Glutamatergic neuron (in vitro differentiated cells): ENCODE measurements at regions not wholly inside any gene's neighbourhood (a gene's known extent, or its start where the extent isn't known, plus 50 kb on each side); places are given as distances from the start of the nearest gene placed in this dataset.

Source experiments
- DNase-seq: peaks from one replicate; pipeline ENCODE4 v3.0.0; 2022
- H3K27ac Mint-ChIP-seq: one replicate; pipeline ENCODE4 v1.8.0; 2020; ENCODE audit warnings: mild to moderate bottlenecking, mixed read lengths, inconsistent platforms; ENCODE audit not compliant: unreplicated experiment
- H3K27me3 Mint-ChIP-seq: one replicate; pipeline ENCODE4 v1.8.0; 2020; ENCODE audit warnings: mild to moderate bottlenecking, moderate library complexity, mixed read lengths, inconsistent platforms; ENCODE audit not compliant: unreplicated experiment
- H3K36me3 Mint-ChIP-seq: one replicate; pipeline ENCODE4 v1.8.0; 2020; ENCODE audit warnings: mild to moderate bottlenecking, mixed read lengths, inconsistent platforms; ENCODE audit not compliant: unreplicated experiment
- H3K4me1 Mint-ChIP-seq: one replicate; pipeline ENCODE4 v1.8.0; 2020; ENCODE audit warnings: mild to moderate bottlenecking, low read depth, mixed read lengths, inconsistent platforms; ENCODE audit not compliant: unreplicated experiment
- H3K4me3 Mint-ChIP-seq: one replicate; pipeline ENCODE4 v1.8.0; 2020; ENCODE audit warnings: mild to moderate bottlenecking, mixed read lengths, inconsistent platforms; ENCODE audit not compliant: unreplicated experiment
- H3K9me3 Mint-ChIP-seq: one replicate; pipeline ENCODE4 v1.8.0; 2020; ENCODE audit warnings: mild to moderate bottlenecking, moderate library complexity, mixed read lengths, inconsistent platforms; ENCODE audit not compliant: unreplicated experiment
- TF ChIP-seq, protein P1 (sequence below): fragments of 200-600 bp; sonication (generic); IDR thresholded peaks from one replicate; pipeline ENCODE4 v1.5.0; 2021; ENCODE audit not compliant: partially characterized antibody, unreplicated experiment

- H3K36me3 Mint-ChIP-seq = no peaks in the 10 kb centered on the region
- no peaks in the 10 kb centered on the region for H3K4me1 Mint-ChIP-seq
- no peaks in the 10 kb centered on the region for H3K27me3 Mint-ChIP-seq
- H3K9me3 Mint-ChIP-seq = peaks cover 2% of the 10 kb centered on the region
- DNase-seq = no peak
- TF ChIP-seq, protein P1, sequence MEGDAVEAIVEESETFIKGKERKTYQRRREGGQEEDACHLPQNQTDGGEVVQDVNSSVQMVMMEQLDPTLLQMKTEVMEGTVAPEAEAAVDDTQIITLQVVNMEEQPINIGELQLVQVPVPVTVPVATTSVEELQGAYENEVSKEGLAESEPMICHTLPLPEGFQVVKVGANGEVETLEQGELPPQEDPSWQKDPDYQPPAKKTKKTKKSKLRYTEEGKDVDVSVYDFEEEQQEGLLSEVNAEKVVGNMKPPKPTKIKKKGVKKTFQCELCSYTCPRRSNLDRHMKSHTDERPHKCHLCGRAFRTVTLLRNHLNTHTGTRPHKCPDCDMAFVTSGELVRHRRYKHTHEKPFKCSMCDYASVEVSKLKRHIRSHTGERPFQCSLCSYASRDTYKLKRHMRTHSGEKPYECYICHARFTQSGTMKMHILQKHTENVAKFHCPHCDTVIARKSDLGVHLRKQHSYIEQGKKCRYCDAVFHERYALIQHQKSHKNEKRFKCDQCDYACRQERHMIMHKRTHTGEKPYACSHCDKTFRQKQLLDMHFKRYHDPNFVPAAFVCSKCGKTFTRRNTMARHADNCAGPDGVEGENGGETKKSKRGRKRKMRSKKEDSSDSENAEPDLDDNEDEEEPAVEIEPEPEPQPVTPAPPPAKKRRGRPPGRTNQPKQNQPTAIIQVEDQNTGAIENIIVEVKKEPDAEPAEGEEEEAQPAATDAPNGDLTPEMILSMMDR = no peak
- H3K27ac Mint-ChIP-seq = no peak overlapping the region
- no peak overlapping the region for H3K4me3 Mint-ChIP-seq
These were observed 1642.7 kb upstream of the WWC1 start for GRCh38 chr5:166648736-166649135.

- H3K36me3 Mint-ChIP-seq = no peaks in the 10 kb centered on the region
- no peaks in the 10 kb centered on the region for H3K4me1 Mint-ChIP-seq
- no peaks in the 10 kb centered on the region for H3K27me3 Mint-ChIP-seq
- H3K4me3 Mint-ChIP-seq = no peak overlapping the region
- DNase-seq = no peak
- H3K27ac Mint-ChIP-seq = no peak overlapping the region
- H3K9me3 Mint-ChIP-seq = peaks cover 2% of the 10 kb centered on the region
- TF ChIP-seq, protein P1 = no peak
These were observed 1641.8 kb upstream of the WWC1 start for GRCh38 chr5:166649676-166650075.

GRCh38 chr5:166651234-166651633, 1640.2 kb upstream of the WWC1 start:
- H3K4me1 Mint-ChIP-seq = no peaks in the 10 kb centered on the region
- no peak for DNase-seq
- no peaks in the 10 kb centered on the region for H3K27me3 Mint-ChIP-seq
- no peak overlapping the region for H3K27ac Mint-ChIP-seq
- TF ChIP-seq, protein P1 = no peak
- H3K36me3 Mint-ChIP-seq = no peaks in the 10 kb centered on the region
- peaks cover 2% of the 10 kb centered on the region for H3K9me3 Mint-ChIP-seq
- no peak overlapping the region for H3K4me3 Mint-ChIP-seq

DNA sequence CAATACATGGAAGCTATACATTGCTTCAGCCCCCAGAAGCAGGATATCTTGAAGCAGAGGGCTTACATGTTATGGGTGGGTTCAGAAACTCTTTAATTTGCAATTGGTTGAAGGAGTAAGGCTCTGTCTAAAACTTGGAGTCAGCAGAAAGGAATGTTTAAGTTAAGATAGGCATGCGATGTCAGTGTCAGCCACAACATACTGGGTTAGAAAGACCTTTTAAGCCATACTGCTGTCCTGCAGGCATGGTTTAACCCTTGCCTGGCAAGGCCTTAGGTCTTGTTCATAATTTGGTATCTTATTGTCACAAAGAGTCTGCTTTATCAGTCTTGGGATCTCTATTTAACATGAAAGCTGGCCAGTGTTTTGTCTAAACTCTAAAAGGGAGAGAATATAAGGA, 1619.6 kb upstream of the WWC1 start:
- no peak overlapping the region for H3K4me3 Mint-ChIP-seq
- H3K36me3 Mint-ChIP-seq = no peaks in the 10 kb centered on the region
- H3K4me1 Mint-ChIP-seq = no peaks in the 10 kb centered on the region
- TF ChIP-seq, protein P1 = no peak
- H3K9me3 Mint-ChIP-seq = no peaks in the 10 kb centered on the region
- H3K27me3 Mint-ChIP-seq = no peaks in the 10 kb centered on the region
- DNase-seq = no peak
- H3K27ac Mint-ChIP-seq = no peak overlapping the region

DNA sequence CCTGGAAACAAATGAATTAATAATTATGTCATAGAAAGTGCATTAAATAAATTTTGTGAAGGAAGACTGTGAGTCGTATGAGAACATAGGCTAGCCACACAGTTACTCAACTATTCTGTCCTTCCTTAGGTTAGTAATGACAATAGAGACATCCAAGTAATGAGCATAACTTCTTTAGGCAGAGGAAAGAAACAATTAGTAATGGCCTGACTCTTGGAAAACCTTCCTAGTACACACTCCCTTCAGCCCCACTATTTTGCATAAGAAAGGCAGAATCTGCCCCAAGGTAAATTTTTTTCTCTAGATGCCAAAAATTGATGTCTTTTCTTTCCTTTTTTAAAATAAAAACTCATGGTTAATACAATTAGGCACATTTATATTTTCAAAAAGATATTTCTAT, 1619.0 kb upstream of the WWC1 start:
- no peaks in the 10 kb centered on the region for H3K27me3 Mint-ChIP-seq
- no peaks in the 10 kb centered on the region for H3K36me3 Mint-ChIP-seq
- no peak overlapping the region for H3K27ac Mint-ChIP-seq
- no peak overlapping the region for H3K4me3 Mint-ChIP-seq
- no peak for DNase-seq
- no peaks in the 10 kb centered on the region for H3K4me1 Mint-ChIP-seq
- H3K9me3 Mint-ChIP-seq = no peaks in the 10 kb centered on the region
- TF ChIP-seq, protein P1 = no peak
